ENCODE measurements at regions not wholly inside any gene's neighbourhood (a gene's known extent, or its start where the extent isn't known, plus 50 kb on each side); places are given as distances from the start of the nearest gene placed in this dataset.
A peak's percentile ranks its signal among the peaks of the same experiment; 100 is the strongest.

GRCh38 chr6:12572896-12573827, 143.4 kb upstream of the PHACTR1 start:
- H3K36me3 Mint-ChIP-seq (ENCODE audit: low read depth, unreplicated experiment): no peaks in the 10 kb centered on the region
- H3K4me3 ChIP-seq (ENCODE audit: insufficient read depth, low read depth, low read length): peak overlapping the region; percentile 36
- no peak overlapping the region for H3K9ac ChIP-seq (ENCODE audit: low read length)
- H3K9me3 ChIP-seq (ENCODE audit: insufficient read depth, low read depth, low read length): no peaks in the 10 kb centered on the region
- H3K9me3 Mint-ChIP-seq (ENCODE audit: unreplicated experiment): peaks cover 2% of the 10 kb centered on the region
- peak overlapping the region; percentile 95 for H3K27ac Mint-ChIP-seq (ENCODE audit: unreplicated experiment)
- DNase-seq (ENCODE audit: low read depth) (peak; percentile 92), FAIRE-seq (peak; percentile 77)
- no peaks in the 10 kb centered on the region for H3K36me3 ChIP-seq (ENCODE audit: insufficient read depth, low read length)
- TF ChIP-seq CTCF (IDR thresholded peaks at IDR 0.05; ENCODE audit: insufficient read depth, low read depth, low read length) (no peak), EZH2 (IDR thresholded peaks at IDR 0.05; ENCODE audit: insufficient read depth, low read length) (no peak)
- peak overlapping the region; percentile 70 for H3K4me2 ChIP-seq (ENCODE audit: low read length)
- H3K4me3 Mint-ChIP-seq (ENCODE audit: unreplicated experiment): peak overlapping the region; percentile 51
- H3K79me2 ChIP-seq (ENCODE audit: insufficient read depth, low read length): no peaks in the 10 kb centered on the region
- no peaks in the 10 kb centered on the region for H3K27me3 Mint-ChIP-seq (ENCODE audit: low read depth, unreplicated experiment)
- H3K27me3 ChIP-seq (ENCODE audit: insufficient read depth, low read length): no peaks in the 10 kb centered on the region
- H3K4me1 Mint-ChIP-seq (ENCODE audit: low read depth, unreplicated experiment): peaks cover 45% of the 10 kb centered on the region
- no peaks in the 10 kb centered on the region for H4K20me1 ChIP-seq (ENCODE audit: insufficient read depth, low read length)
- H3K4me1 ChIP-seq (ENCODE audit: insufficient read depth, low read length): peaks cover 30% of the 10 kb centered on the region
- H2AFZ ChIP-seq (ENCODE audit: low read depth, low read length): peak overlapping the region; percentile 43
- peak overlapping the region; percentile 58 for H3K27ac ChIP-seq (ENCODE audit: low read depth, low read length)

- Mint-ChIP-seq H3K27me3 (ENCODE audit: low read depth, unreplicated experiment) (no peaks in the 10 kb centered on the region), H3K4me3 (ENCODE audit: unreplicated experiment) (no peak overlapping the region), H3K27ac (ENCODE audit: unreplicated experiment) (no peak overlapping the region), H3K4me1 (ENCODE audit: low read depth, unreplicated experiment) (peaks cover 48% of the 10 kb centered on the region), H3K36me3 (ENCODE audit: low read depth, unreplicated experiment) (no peaks in the 10 kb centered on the region), H3K9me3 (ENCODE audit: unreplicated experiment) (peaks cover 2% of the 10 kb centered on the region)
- no peak overlapping the region for H2AFZ ChIP-seq (ENCODE audit: low read depth, low read length)
- no peaks in the 10 kb centered on the region for H3K79me2 ChIP-seq (ENCODE audit: insufficient read depth, low read length)
- H3K9ac ChIP-seq (ENCODE audit: low read length): no peak overlapping the region
- no peak overlapping the region for H3K27ac ChIP-seq (ENCODE audit: low read depth, low read length)
- H3K4me1 ChIP-seq (ENCODE audit: insufficient read depth, low read length): peaks cover 38% of the 10 kb centered on the region
- no peak for DNase-seq (ENCODE audit: low read depth)
- no peaks in the 10 kb centered on the region for H3K9me3 ChIP-seq (ENCODE audit: insufficient read depth, low read depth, low read length)
- FAIRE-seq: no peak
- H3K4me3 ChIP-seq (ENCODE audit: insufficient read depth, low read depth, low read length): no peak overlapping the region
- H3K36me3 ChIP-seq (ENCODE audit: insufficient read depth, low read length): no peaks in the 10 kb centered on the region
- no peak overlapping the region for H3K4me2 ChIP-seq (ENCODE audit: low read length)
- no peaks in the 10 kb centered on the region for H4K20me1 ChIP-seq (ENCODE audit: insufficient read depth, low read length)
- no peak for TF ChIP-seq EZH2 (IDR thresholded peaks at IDR 0.05; ENCODE audit: insufficient read depth, low read length)
- no peaks in the 10 kb centered on the region for H3K27me3 ChIP-seq (ENCODE audit: insufficient read depth, low read length)
Observed at GRCh38 chr6:12575961-12576360, 140.6 kb upstream of the PHACTR1 start.

- Mint-ChIP-seq H3K27me3 (ENCODE audit: low read depth, unreplicated experiment) (no peaks in the 10 kb centered on the region), H3K9me3 (ENCODE audit: unreplicated experiment) (peaks cover 2% of the 10 kb centered on the region), H3K36me3 (ENCODE audit: low read depth, unreplicated experiment) (no peaks in the 10 kb centered on the region), H3K27ac (ENCODE audit: unreplicated experiment) (peak overlapping the region; percentile 94), H3K4me1 (ENCODE audit: low read depth, unreplicated experiment) (peaks cover 48% of the 10 kb centered on the region), H3K4me3 (ENCODE audit: unreplicated experiment) (no peak overlapping the region)
- no peak overlapping the region for H3K9ac ChIP-seq (ENCODE audit: low read length)
- DNase-seq (ENCODE audit: low read depth) (peak; percentile 81), FAIRE-seq (peak; percentile 55)
- no peak for TF ChIP-seq CTCF (IDR thresholded peaks at IDR 0.05; ENCODE audit: insufficient read depth, low read depth, low read length)
- no peak for TF ChIP-seq EZH2 (IDR thresholded peaks at IDR 0.05; ENCODE audit: insufficient read depth, low read length)
- H3K4me3 ChIP-seq (ENCODE audit: insufficient read depth, low read depth, low read length): no peak overlapping the region
- H3K27ac ChIP-seq (ENCODE audit: low read depth, low read length): no peak overlapping the region
- H3K4me1 ChIP-seq (ENCODE audit: insufficient read depth, low read length): peaks cover 38% of the 10 kb centered on the region
- H2AFZ ChIP-seq (ENCODE audit: low read depth, low read length): no peak overlapping the region
- H3K4me2 ChIP-seq (ENCODE audit: low read length): no peak overlapping the region
- H3K27me3 ChIP-seq (ENCODE audit: insufficient read depth, low read length): no peaks in the 10 kb centered on the region
- no peaks in the 10 kb centered on the region for H3K9me3 ChIP-seq (ENCODE audit: insufficient read depth, low read depth, low read length)
- no peaks in the 10 kb centered on the region for H3K79me2 ChIP-seq (ENCODE audit: insufficient read depth, low read length)
- H4K20me1 ChIP-seq (ENCODE audit: insufficient read depth, low read length): no peaks in the 10 kb centered on the region
- no peaks in the 10 kb centered on the region for H3K36me3 ChIP-seq (ENCODE audit: insufficient read depth, low read length)
Observed at GRCh38 chr6:12576389-12576788, 140.2 kb upstream of the PHACTR1 start.

All from astrocyte (in vitro differentiated cells and primary cell).